ENCODE measurements at regions not wholly inside any gene's neighbourhood (a gene's known extent, or its start where the extent isn't known, plus 50 kb on each side); places are given as distances from the start of the nearest gene placed in this dataset.

DNA sequence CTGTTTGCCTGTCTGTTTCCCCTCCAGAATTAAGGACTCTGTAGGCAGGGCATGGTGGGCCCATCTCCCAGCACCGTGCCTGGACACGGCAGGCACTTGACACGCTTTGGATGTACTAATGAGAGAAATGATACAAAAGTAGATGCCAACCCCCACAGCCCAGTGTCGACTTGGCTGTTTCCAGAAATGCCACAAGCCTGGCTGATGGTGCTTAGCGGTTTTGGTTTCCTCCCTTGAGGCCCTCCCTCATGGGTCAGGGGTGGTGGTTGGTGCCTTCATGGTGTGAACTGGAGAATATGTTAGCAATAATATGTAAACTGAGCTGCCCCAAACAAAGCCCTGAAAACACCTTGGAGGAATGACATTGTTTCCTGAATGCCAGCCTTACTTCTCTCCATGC, 55.5 kb upstream of the ESRRB start:
- TF ChIP-seq POLR2A (IDR thresholded peaks at IDR 0.05; ENCODE audit: low read length), result no peak
- TF ChIP-seq, protein P1, sequence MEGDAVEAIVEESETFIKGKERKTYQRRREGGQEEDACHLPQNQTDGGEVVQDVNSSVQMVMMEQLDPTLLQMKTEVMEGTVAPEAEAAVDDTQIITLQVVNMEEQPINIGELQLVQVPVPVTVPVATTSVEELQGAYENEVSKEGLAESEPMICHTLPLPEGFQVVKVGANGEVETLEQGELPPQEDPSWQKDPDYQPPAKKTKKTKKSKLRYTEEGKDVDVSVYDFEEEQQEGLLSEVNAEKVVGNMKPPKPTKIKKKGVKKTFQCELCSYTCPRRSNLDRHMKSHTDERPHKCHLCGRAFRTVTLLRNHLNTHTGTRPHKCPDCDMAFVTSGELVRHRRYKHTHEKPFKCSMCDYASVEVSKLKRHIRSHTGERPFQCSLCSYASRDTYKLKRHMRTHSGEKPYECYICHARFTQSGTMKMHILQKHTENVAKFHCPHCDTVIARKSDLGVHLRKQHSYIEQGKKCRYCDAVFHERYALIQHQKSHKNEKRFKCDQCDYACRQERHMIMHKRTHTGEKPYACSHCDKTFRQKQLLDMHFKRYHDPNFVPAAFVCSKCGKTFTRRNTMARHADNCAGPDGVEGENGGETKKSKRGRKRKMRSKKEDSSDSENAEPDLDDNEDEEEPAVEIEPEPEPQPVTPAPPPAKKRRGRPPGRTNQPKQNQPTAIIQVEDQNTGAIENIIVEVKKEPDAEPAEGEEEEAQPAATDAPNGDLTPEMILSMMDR (IDR thresholded peaks at IDR 0.05), result no peak
- TF ChIP-seq RCOR1 (IDR thresholded peaks at IDR 0.05; ENCODE audit: low read depth, low read length), result no peak

Measured in A549 (cell line).